ENCODE measurements at regions not wholly inside any gene's neighbourhood (a gene's known extent, or its start where the extent isn't known, plus 50 kb on each side); places are given as distances from the start of the nearest gene placed in this dataset.

DNA sequence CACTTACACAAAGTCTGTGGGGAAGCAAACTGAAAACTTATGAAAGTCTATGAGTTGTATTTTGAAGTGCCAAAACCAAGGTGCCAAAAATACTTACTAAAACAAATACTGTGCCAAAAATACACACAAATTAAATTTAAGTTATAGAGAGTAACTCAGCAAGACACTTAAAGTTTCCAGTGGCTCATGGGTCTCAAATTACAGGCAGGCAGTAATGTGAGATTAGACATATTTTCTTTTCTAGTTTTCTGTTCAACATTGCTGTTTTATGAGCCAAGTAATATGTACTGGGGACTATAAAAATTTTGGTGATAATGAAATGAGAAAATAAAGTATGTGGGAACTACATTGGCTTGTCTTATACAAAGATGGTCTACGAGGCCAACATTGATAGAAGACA is 172.2 kb upstream of the SNX2 start:
- H3K23me2 ChIP-seq (ENCODE audit: insufficient read length, low read depth, low read length, poor library complexity, severe bottlenecking), result no peaks in the 10 kb centered on the region
- no peak overlapping the region for H3K14ac ChIP-seq (ENCODE audit: insufficient read depth, low read length)
- no peak overlapping the region for H3K4ac ChIP-seq (ENCODE audit: low read depth, low read length)
- H3K9me3 ChIP-seq (ENCODE audit: control insufficient read depth, low read depth, low read length), result peaks cover 8% of the 10 kb centered on the region
- Mint-ChIP-seq H3K4me1 (no peaks in the 10 kb centered on the region), H3K9me3 (peaks cover 40 to 41% of the 10 kb centered on the region in 2 experiments), H3K27ac (no peak overlapping the region), H3K4me3 (no peak overlapping the region), H3K27me3 (ENCODE audit: low read depth) (no peaks in the 10 kb centered on the region; the same call in 1 of the 2 replicates), H3K36me3 (ENCODE audit: insufficient read depth in 1 of 3, low read depth in 3 of 3) (peaks cover 12 to 34% (median 31%) of the 10 kb centered on the region in 3 experiments)
- no peaks in the 10 kb centered on the region for H4K20me1 ChIP-seq (ENCODE audit: control insufficient read depth, insufficient read depth, insufficient read length)
- H3K4me2 ChIP-seq (ENCODE audit: insufficient read depth, insufficient read length, low read length), result no peak overlapping the region
- H3K27ac ChIP-seq (ENCODE audit: insufficient read length, low read depth, low read length), result no peak overlapping the region
- H2BK20ac ChIP-seq (ENCODE audit: low read depth, low read length, poor library complexity, severe bottlenecking), result no peak overlapping the region
- H3K4me1 ChIP-seq (ENCODE audit: insufficient read depth, low read length), result no peaks in the 10 kb centered on the region
- TF ChIP-seq, protein P1, sequence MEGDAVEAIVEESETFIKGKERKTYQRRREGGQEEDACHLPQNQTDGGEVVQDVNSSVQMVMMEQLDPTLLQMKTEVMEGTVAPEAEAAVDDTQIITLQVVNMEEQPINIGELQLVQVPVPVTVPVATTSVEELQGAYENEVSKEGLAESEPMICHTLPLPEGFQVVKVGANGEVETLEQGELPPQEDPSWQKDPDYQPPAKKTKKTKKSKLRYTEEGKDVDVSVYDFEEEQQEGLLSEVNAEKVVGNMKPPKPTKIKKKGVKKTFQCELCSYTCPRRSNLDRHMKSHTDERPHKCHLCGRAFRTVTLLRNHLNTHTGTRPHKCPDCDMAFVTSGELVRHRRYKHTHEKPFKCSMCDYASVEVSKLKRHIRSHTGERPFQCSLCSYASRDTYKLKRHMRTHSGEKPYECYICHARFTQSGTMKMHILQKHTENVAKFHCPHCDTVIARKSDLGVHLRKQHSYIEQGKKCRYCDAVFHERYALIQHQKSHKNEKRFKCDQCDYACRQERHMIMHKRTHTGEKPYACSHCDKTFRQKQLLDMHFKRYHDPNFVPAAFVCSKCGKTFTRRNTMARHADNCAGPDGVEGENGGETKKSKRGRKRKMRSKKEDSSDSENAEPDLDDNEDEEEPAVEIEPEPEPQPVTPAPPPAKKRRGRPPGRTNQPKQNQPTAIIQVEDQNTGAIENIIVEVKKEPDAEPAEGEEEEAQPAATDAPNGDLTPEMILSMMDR (conservative IDR thresholded peaks at IDR 0.05), result no peak
- H3K27me3 ChIP-seq (ENCODE audit: insufficient read depth, low read length), result no peaks in the 10 kb centered on the region
- H3K23ac ChIP-seq (ENCODE audit: insufficient read length, low read depth, low read length), result no peak overlapping the region
- H2BK12ac ChIP-seq (ENCODE audit: insufficient read length, low read depth, low read length), result no peak overlapping the region
- no peak for DNase-seq
- no peak overlapping the region for H2AFZ ChIP-seq (ENCODE audit: low read length)
- no peak overlapping the region for H3T11ph ChIP-seq (ENCODE audit: low read length)
- H2BK5ac ChIP-seq (ENCODE audit: insufficient read length, low read length), result no peak overlapping the region
- H2AK5ac ChIP-seq (ENCODE audit: insufficient read length, low read length), result no peak overlapping the region
- H2BK120ac ChIP-seq (ENCODE audit: low read depth, low read length, poor library complexity, severe bottlenecking), result no peak overlapping the region
- H3K79me1 ChIP-seq (ENCODE audit: insufficient read depth, low read depth, low read length, poor library complexity, severe bottlenecking), result no peaks in the 10 kb centered on the region
- H4K8ac ChIP-seq (replicated peaks; ENCODE audit: insufficient read length, low read depth, low read length), result no peak overlapping the region
- no peak overlapping the region for H3K56ac ChIP-seq (ENCODE audit: insufficient read length, low read depth, low read length)
- H2BK15ac ChIP-seq (ENCODE audit: low read depth, low read length), result no peak overlapping the region
- whole genome bisulfite sequencing (ENCODE audit: extremely low coverage, insufficient read length, low lambda C conversion rate), result no CpG with 5 or more reads among the region's 1 CpG
- H3K79me2 ChIP-seq (ENCODE audit: insufficient read depth, low read length), result no peaks in the 10 kb centered on the region
- H4K5ac ChIP-seq (ENCODE audit: insufficient read length, low read depth, low read length), result no peak overlapping the region
- H3K18ac ChIP-seq (ENCODE audit: insufficient read length, low read depth, low read length), result no peak overlapping the region
- no peak overlapping the region for H3K9ac ChIP-seq (ENCODE audit: extremely low read depth, insufficient read length, low read length)
- no peak overlapping the region for H4K91ac ChIP-seq (ENCODE audit: insufficient read length, low read depth, low read length)

Data from H9 (cell line).